ENCODE measurements at regions not wholly inside any gene's neighbourhood (a gene's known extent, or its start where the extent isn't known, plus 50 kb on each side); places are given as distances from the start of the nearest gene placed in this dataset.

- H3K4me3 ChIP-seq (ENCODE audit: low read depth, low read length) = no peak overlapping the region
- in situ Hi-C loops (cut with HindIII; ENCODE audit: low sequenced_read_pairs) = no loop called here
- TF ChIP-seq CTCF (IDR thresholded peaks at IDR 0.05; ENCODE audit: low read depth, low read length) = no peak
- DNase-seq (ENCODE audit: low read depth, low spot score) = no peak
These were observed 751.2 kb downstream of the BRINP1 start for GRCh38 chr9:118618084-118618483.

- in situ Hi-C loops (cut with HindIII; ENCODE audit: low sequenced_read_pairs) = no loop called here
- TF ChIP-seq CTCF (IDR thresholded peaks at IDR 0.05; ENCODE audit: low read depth, low read length) = no peak
- no peak overlapping the region for H3K4me3 ChIP-seq (ENCODE audit: low read depth, low read length)
- DNase-seq (ENCODE audit: low read depth, low spot score) = no peak
These were observed 750.4 kb downstream of the BRINP1 start for GRCh38 chr9:118618849-118619248.

GRCh38 chr9:118624608-118625007 is 744.6 kb downstream of the BRINP1 start:
- H3K4me3 ChIP-seq (ENCODE audit: low read depth, low read length) = no peak overlapping the region
- in situ Hi-C loops (cut with HindIII; ENCODE audit: low sequenced_read_pairs) = no loop called here
- DNase-seq (ENCODE audit: low read depth, low spot score) = no peak
- no peak for TF ChIP-seq CTCF (IDR thresholded peaks at IDR 0.05; ENCODE audit: low read depth, low read length)

GRCh38 chr9:118630079-118630478 is 739.2 kb downstream of the BRINP1 start:
- TF ChIP-seq CTCF (IDR thresholded peaks at IDR 0.05; ENCODE audit: low read depth, low read length) = no peak
- H3K4me3 ChIP-seq (ENCODE audit: low read depth, low read length) = no peak overlapping the region
- in situ Hi-C loops (cut with HindIII; ENCODE audit: low sequenced_read_pairs) = no loop called here
- no peak for DNase-seq (ENCODE audit: low read depth, low spot score)

GRCh38 chr9:118630931-118631595 is 738.2 kb downstream of the BRINP1 start:
- no peak for DNase-seq (ENCODE audit: low read depth, low spot score)
- in situ Hi-C loops (cut with HindIII; ENCODE audit: low sequenced_read_pairs) = no loop called here
- TF ChIP-seq CTCF (IDR thresholded peaks at IDR 0.05; ENCODE audit: low read depth, low read length) = no peak
- no peak overlapping the region for H3K4me3 ChIP-seq (ENCODE audit: low read depth, low read length)

- H3K4me3 ChIP-seq (ENCODE audit: low read depth, low read length) = no peak overlapping the region
- in situ Hi-C loops (cut with HindIII; ENCODE audit: low sequenced_read_pairs) = no loop called here
- TF ChIP-seq CTCF (IDR thresholded peaks at IDR 0.05; ENCODE audit: low read depth, low read length) = no peak
- DNase-seq (ENCODE audit: low read depth, low spot score) = no peak
These were observed 737.3 kb downstream of the BRINP1 start for GRCh38 chr9:118631956-118632355.
